OCI-LY1 (cell line): ENCODE measurements at regions not wholly inside any gene's neighbourhood (a gene's known extent, or its start where the extent isn't known, plus 50 kb on each side); places are given as distances from the start of the nearest gene placed in this dataset.

Source experiments
- H2AFZ ChIP-seq: fragments of 200-600 bp; sonication (generic), shearing (Covaris generic); 2 replicates; pipeline ENCODE4 v1.6.0; 2014; ENCODE audit warnings: antibody characterized with exemption, mild to moderate bottlenecking, low read length
- H3F3A ChIP-seq: fragments of 200-600 bp; sonication (generic), shearing (Covaris generic); 2 replicates; pipeline ENCODE4 v1.6.0; 2014; ENCODE audit warnings: mild to moderate bottlenecking, antibody characterized with exemption, low read length, moderate library complexity; ENCODE audit not compliant: insufficient read depth
- H3K27ac ChIP-seq: fragments of 200-600 bp; sonication (generic); 2 replicates; pipeline ENCODE4 v1.5.1; 2014; ENCODE audit warnings: low read length, mixed run types, mild to moderate bottlenecking, low read depth; ENCODE audit not compliant: poor library complexity, severe bottlenecking
- H3K27me3 ChIP-seq: fragments of 200-600 bp; sonication (generic); 2 replicates; pipeline ENCODE4 v1.6.0; 2014; ENCODE audit warnings: antibody characterized with exemption, mild to moderate bottlenecking, low read length, moderate library complexity; ENCODE audit not compliant: insufficient read depth
- H3K36me3 ChIP-seq: fragments of 200-600 bp; sonication (generic); 2 replicates; pipeline ENCODE4 v1.6.1; 2014; ENCODE audit warnings: mild to moderate bottlenecking, antibody characterized with exemption, low read length, moderate library complexity, mixed read lengths; ENCODE audit not compliant: insufficient read depth
- H3K4me1 ChIP-seq: fragments of 200-600 bp; sonication (generic); 2 replicates; pipeline ENCODE4 v1.5.1; 2014; ENCODE audit warnings: mild to moderate bottlenecking, low read length, moderate library complexity; ENCODE audit not compliant: insufficient read depth, severe bottlenecking
- H3K4me2 ChIP-seq: fragments of 200-600 bp; sonication (generic), shearing (Covaris generic); 2 replicates; pipeline ENCODE4 v1.6.1; 2014; ENCODE audit warnings: low read length
- H3K4me3 ChIP-seq: fragments of 200-600 bp; sonication (generic); 2 replicates; pipeline ENCODE4 v1.5.1; 2014; ENCODE audit warnings: low read length, low read depth, mild to moderate bottlenecking, mixed read lengths; ENCODE audit not compliant: poor library complexity, severe bottlenecking
- H3K79me2 ChIP-seq: fragments of 200-600 bp; shearing (Covaris generic); 2 replicates; pipeline ENCODE4 v1.6.1; 2016; ENCODE audit warnings: mixed run types, low read length, mixed read lengths; ENCODE audit not compliant: insufficient read depth
- H3K9ac ChIP-seq: fragments of 200-600 bp; sonication (generic), shearing (Covaris generic); 2 replicates; pipeline ENCODE4 v1.6.1; 2014; ENCODE audit warnings: mild to moderate bottlenecking, low read length, mixed read lengths
- H3K9me2 ChIP-seq: fragments of 200-600 bp; sonication (generic), shearing (Covaris generic); 2 replicates; pipeline ENCODE4 v1.6.1; 2014; ENCODE audit warnings: low read depth, mild to moderate bottlenecking, low read length, mixed read lengths
- H3K9me3 ChIP-seq: fragments of 200-600 bp; shearing (Covaris generic); 2 replicates; pipeline ENCODE4 v1.6.1; 2014; ENCODE audit warnings: low read length, mixed read lengths
- H4K20me1 ChIP-seq: fragments of 200-600 bp; sonication (generic), shearing (Covaris generic); 2 replicates; pipeline ENCODE4 v1.6.0; 2016; ENCODE audit warnings: mild to moderate bottlenecking, low read length; ENCODE audit not compliant: insufficient read depth
- CTCF ChIP-seq: fragments of 200-600 bp; sonication (generic), shearing (Covaris generic); IDR thresholded peaks from 2 replicates; pipeline ENCODE4 v1.5.1; 2017; ENCODE audit warnings: mild to moderate bottlenecking, antibody characterized with exemption, low read length, moderate library complexity, mixed read lengths
- EZH2 ChIP-seq: fragments of 200-600 bp; sonication (generic), shearing (Covaris generic); IDR thresholded peaks from 2 replicates; pipeline ENCODE4 v1.8.0; 2017; ENCODE audit warnings: borderline replicate concordance, mixed run types, mild to moderate bottlenecking, antibody characterized with exemption, low read length, moderate library complexity, mixed read lengths

- H2AFZ ChIP-seq = no peak overlapping the region
- no peaks in the 10 kb centered on the region for H3K9me2 ChIP-seq
- no peaks in the 10 kb centered on the region for H3K36me3 ChIP-seq
- no peak overlapping the region for H3K4me3 ChIP-seq
- TF ChIP-seq EZH2 (no peak), CTCF (no peak)
- H3K4me1 ChIP-seq = no peaks in the 10 kb centered on the region
- no peaks in the 10 kb centered on the region for H3F3A ChIP-seq
- H3K9ac ChIP-seq = no peak overlapping the region
- H3K9me3 ChIP-seq = 0 out of 2 replicates have a peak, but pooled peaks cover 2% of the 10 kb centered on the region
- no peaks in the 10 kb centered on the region for H3K27me3 ChIP-seq
- H3K4me2 ChIP-seq = no peak overlapping the region
- H3K79me2 ChIP-seq = no peaks in the 10 kb centered on the region
- H4K20me1 ChIP-seq = no peaks in the 10 kb centered on the region
- H3K27ac ChIP-seq = no peak overlapping the region
These were observed 176.4 kb upstream of the PLET1 start for GRCh38 chr11:112437096-112437495.

DNA sequence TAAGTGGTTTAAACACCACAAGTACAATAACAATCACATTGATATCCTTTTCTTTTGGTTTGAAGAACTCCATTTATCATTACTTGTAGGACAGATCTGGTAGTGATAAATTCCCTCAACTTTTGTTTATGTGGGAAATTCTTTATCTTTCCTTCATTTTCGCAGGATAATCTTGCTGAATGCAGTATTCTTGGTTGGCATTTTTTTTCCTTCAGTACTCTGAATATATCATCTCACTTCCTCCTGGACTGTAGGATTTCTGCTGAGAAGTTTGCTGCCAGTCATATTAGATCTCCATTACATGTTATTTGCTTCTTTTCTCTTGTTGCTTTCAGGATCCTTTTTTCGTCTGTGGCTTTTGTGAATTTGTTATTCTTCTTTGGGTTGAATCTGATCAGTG lies 179.0 kb upstream of the PLET1 start:
- Histone ChIP-seq H2AFZ (no peak overlapping the region), H3K9me2 (no peaks in the 10 kb centered on the region), H3K9ac (no peak overlapping the region), H3K79me2 (no peaks in the 10 kb centered on the region), H3K4me1 (no peaks in the 10 kb centered on the region), H3K27me3 (no peaks in the 10 kb centered on the region), H3K4me2 (no peak overlapping the region), H3K36me3 (no peaks in the 10 kb centered on the region), H3F3A (no peaks in the 10 kb centered on the region), H3K27ac (no peak overlapping the region), H3K9me3 (peaks cover 8% of the 10 kb centered on the region; the same call in 1 of the 2 replicates), H3K4me3 (no peak overlapping the region), H4K20me1 (no peaks in the 10 kb centered on the region)
- no peak for TF ChIP-seq EZH2
- TF ChIP-seq CTCF = no peak

- H3K79me2 ChIP-seq = no peaks in the 10 kb centered on the region
- H3K4me2 ChIP-seq = no peak overlapping the region
- H3K4me3 ChIP-seq = no peak overlapping the region
- H3F3A ChIP-seq = no peaks in the 10 kb centered on the region
- no peaks in the 10 kb centered on the region for H3K36me3 ChIP-seq
- peak; percentile 42; the same call in 1 of the 2 replicates for TF ChIP-seq CTCF
- no peak for TF ChIP-seq EZH2
- peaks cover 8% of the 10 kb centered on the region; the same call in 1 of the 2 replicates for H3K9me3 ChIP-seq
- no peaks in the 10 kb centered on the region for H4K20me1 ChIP-seq
- no peaks in the 10 kb centered on the region for H3K9me2 ChIP-seq
- no peaks in the 10 kb centered on the region for H3K27me3 ChIP-seq
- no peak overlapping the region for H3K27ac ChIP-seq
- no peak overlapping the region for H3K9ac ChIP-seq
- no peaks in the 10 kb centered on the region for H3K4me1 ChIP-seq
- no peak overlapping the region for H2AFZ ChIP-seq
These were observed 179.9 kb upstream of the PLET1 start for GRCh38 chr11:112440518-112440917.
